ENCODE measurements at regions not wholly inside any gene's neighbourhood (a gene's known extent, or its start where the extent isn't known, plus 50 kb on each side); places are given as distances from the start of the nearest gene placed in this dataset.

GRCh38 chr4:171031338-171031737 lies 781.9 kb upstream of the GALNTL6 start:
- TF ChIP-seq, protein P1, sequence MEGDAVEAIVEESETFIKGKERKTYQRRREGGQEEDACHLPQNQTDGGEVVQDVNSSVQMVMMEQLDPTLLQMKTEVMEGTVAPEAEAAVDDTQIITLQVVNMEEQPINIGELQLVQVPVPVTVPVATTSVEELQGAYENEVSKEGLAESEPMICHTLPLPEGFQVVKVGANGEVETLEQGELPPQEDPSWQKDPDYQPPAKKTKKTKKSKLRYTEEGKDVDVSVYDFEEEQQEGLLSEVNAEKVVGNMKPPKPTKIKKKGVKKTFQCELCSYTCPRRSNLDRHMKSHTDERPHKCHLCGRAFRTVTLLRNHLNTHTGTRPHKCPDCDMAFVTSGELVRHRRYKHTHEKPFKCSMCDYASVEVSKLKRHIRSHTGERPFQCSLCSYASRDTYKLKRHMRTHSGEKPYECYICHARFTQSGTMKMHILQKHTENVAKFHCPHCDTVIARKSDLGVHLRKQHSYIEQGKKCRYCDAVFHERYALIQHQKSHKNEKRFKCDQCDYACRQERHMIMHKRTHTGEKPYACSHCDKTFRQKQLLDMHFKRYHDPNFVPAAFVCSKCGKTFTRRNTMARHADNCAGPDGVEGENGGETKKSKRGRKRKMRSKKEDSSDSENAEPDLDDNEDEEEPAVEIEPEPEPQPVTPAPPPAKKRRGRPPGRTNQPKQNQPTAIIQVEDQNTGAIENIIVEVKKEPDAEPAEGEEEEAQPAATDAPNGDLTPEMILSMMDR (IDR thresholded peaks at IDR 0.05; ENCODE audit: insufficient read depth, low read length, severe bottlenecking) = no peak
- Histone ChIP-seq H3K27me3 (ENCODE audit: control insufficient read depth, insufficient read depth, low read length) (no peaks in the 10 kb centered on the region), H3K36me3 (ENCODE audit: control insufficient read depth, insufficient read depth, low read length) (no peaks in the 10 kb centered on the region), H3K4me3 (ENCODE audit: low read depth, low read length) (no peak overlapping the region)
- DNase-seq (ENCODE audit: low read depth) (no peak), FAIRE-seq (no peak)

DNA sequence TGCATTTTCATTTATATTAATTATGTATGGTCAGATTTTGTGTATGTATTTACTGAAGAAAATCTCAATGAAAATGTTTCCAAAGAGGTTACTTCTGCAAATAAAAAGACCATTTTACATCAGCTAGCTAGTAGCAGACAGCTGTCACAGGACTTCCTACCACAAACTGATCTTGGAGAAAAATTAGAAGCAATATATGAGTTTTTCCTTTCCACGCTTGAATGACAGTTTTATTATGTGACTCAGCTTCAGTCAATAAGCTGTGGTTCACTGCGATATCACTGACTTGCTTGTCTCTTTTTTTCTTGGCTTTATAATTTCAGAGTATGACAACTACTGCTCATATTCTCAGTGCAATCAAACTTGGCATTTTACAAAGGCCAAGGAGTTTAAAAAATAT lies 787.4 kb upstream of the GALNTL6 start:
- TF ChIP-seq, protein P1 (IDR thresholded peaks at IDR 0.05; ENCODE audit: insufficient read depth, low read length, severe bottlenecking) = no peak
- no peaks in the 10 kb centered on the region for H3K27me3 ChIP-seq (ENCODE audit: control insufficient read depth, insufficient read depth, low read length)
- DNase-seq (ENCODE audit: low read depth) = no peak

GRCh38 chr4:171025343-171025742 lies 787.9 kb upstream of the GALNTL6 start:
- no peak for FAIRE-seq
- TF ChIP-seq, protein P1 (IDR thresholded peaks at IDR 0.05; ENCODE audit: insufficient read depth, low read length, severe bottlenecking) = no peak
- H3K36me3 ChIP-seq (ENCODE audit: control insufficient read depth, insufficient read depth, low read length) = no peaks in the 10 kb centered on the region
- DNase-seq (ENCODE audit: low read depth) = no peak
- H3K4me3 ChIP-seq (ENCODE audit: low read depth, low read length) = no peak overlapping the region
- no peaks in the 10 kb centered on the region for H3K27me3 ChIP-seq (ENCODE audit: control insufficient read depth, insufficient read depth, low read length)

More for the DNA sequence above, 787.4 kb upstream of the GALNTL6 start:
- no peak for FAIRE-seq
- Histone ChIP-seq H3K36me3 (ENCODE audit: control insufficient read depth, insufficient read depth, low read length) (no peaks in the 10 kb centered on the region), H3K4me3 (ENCODE audit: low read depth, low read length) (no peak overlapping the region)

DNA sequence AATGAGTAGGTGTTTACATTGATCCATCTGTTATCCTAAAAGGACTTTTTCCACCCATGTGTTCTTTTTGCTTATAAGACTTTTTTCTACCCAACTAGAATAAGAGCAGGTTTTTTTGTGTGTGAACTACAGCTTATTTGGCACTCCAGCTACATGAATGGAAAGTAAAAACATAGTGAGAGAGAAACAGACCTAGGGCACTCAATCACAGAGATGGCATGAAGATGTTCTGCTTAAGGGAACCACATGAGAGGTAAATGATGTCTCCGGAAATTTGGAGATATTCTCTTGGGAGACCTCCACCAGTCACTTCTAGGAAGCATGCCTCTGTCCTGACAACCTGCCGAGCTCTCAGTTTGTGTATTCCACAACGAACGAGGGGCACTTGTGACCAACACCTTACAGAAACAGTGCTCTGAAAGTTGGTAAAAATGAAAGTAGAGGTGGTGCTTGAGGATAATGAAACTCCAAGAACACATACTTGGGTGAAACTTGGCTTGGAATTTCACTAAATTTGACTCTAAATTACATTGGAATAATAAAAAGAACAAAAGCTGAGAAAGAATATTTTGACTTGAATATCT lies 788.4 kb upstream of the GALNTL6 start:
- no peaks in the 10 kb centered on the region for H3K36me3 ChIP-seq (ENCODE audit: control insufficient read depth, insufficient read depth, low read length)
- TF ChIP-seq, protein P1 (IDR thresholded peaks at IDR 0.05; ENCODE audit: insufficient read depth, low read length, severe bottlenecking) = no peak
- no peak for FAIRE-seq
- H3K4me3 ChIP-seq (ENCODE audit: low read depth, low read length) = no peak overlapping the region
- H3K27me3 ChIP-seq (ENCODE audit: control insufficient read depth, insufficient read depth, low read length) = no peaks in the 10 kb centered on the region
- DNase-seq (ENCODE audit: low read depth) = no peak

GRCh38 chr4:171022824-171023230 lies 790.4 kb upstream of the GALNTL6 start:
- Histone ChIP-seq H3K36me3 (ENCODE audit: control insufficient read depth, insufficient read depth, low read length) (no peaks in the 10 kb centered on the region), H3K4me3 (ENCODE audit: low read depth, low read length) (no peak overlapping the region), H3K27me3 (ENCODE audit: control insufficient read depth, insufficient read depth, low read length) (no peaks in the 10 kb centered on the region)
- TF ChIP-seq, protein P1 (IDR thresholded peaks at IDR 0.05; ENCODE audit: insufficient read depth, low read length, severe bottlenecking) = no peak
- no peak for FAIRE-seq
- no peak for DNase-seq (ENCODE audit: low read depth)

- Histone ChIP-seq H3K36me3 (ENCODE audit: control insufficient read depth, insufficient read depth, low read length) (no peaks in the 10 kb centered on the region), H3K27me3 (ENCODE audit: control insufficient read depth, insufficient read depth, low read length) (no peaks in the 10 kb centered on the region), H3K4me3 (ENCODE audit: low read depth, low read length) (no peak overlapping the region)
- FAIRE-seq (no peak), DNase-seq (ENCODE audit: low read depth) (peak; percentile 2)
- TF ChIP-seq, protein P1 (IDR thresholded peaks at IDR 0.05; ENCODE audit: insufficient read depth, low read length, severe bottlenecking) = no peak
Observed at GRCh38 chr4:171017593-171017992, 795.6 kb upstream of the GALNTL6 start.

Data from bronchial epithelial cell (primary cell).